ENCODE measurements at regions not wholly inside any gene's neighbourhood (a gene's known extent, or its start where the extent isn't known, plus 50 kb on each side); places are given as distances from the start of the nearest gene placed in this dataset.
A peak's percentile ranks its signal among the peaks of the same experiment; 100 is the strongest.

GRCh38 chr3:72482589-72483321 is 365.5 kb downstream of the SHQ1 start:
- peaks cover 25% of the 10 kb centered on the region for H3K4me1 Mint-ChIP-seq (ENCODE audit: insufficient read depth, unreplicated experiment)

GRCh38 chr3:72481542-72481941 is 366.7 kb downstream of the SHQ1 start:
- POLR2A ChIA-PET = no interaction called here
- Mint-ChIP-seq H3K4me3 (ENCODE audit: unreplicated experiment) (no peak overlapping the region), H3K4me1 (ENCODE audit: insufficient read depth, unreplicated experiment) (peaks cover 14% of the 10 kb centered on the region), H3K27me3 (ENCODE audit: insufficient read depth, unreplicated experiment) (no peaks in the 10 kb centered on the region), H3K27ac (ENCODE audit: low read depth, unreplicated experiment) (no peak overlapping the region), H3K36me3 (ENCODE audit: insufficient read depth, unreplicated experiment) (no peaks in the 10 kb centered on the region), H3K9me3 (ENCODE audit: unreplicated experiment) (no peaks in the 10 kb centered on the region)
- DNase-seq (ENCODE audit: unreplicated experiment) = no peak
- intact Hi-C loops (cut with micrococcal nuclease) = no loop called here
- CTCF ChIA-PET = no interaction called here
- TF ChIP-seq CTCF (IDR thresholded peaks at IDR 0.05; ENCODE audit: unreplicated experiment) = no peak
- BruUV-seq (replicated peaks) = no TSS peak

More at GRCh38 chr3:72482589-72483321, 365.5 kb downstream of the SHQ1 start:
- POLR2A ChIA-PET = interaction anchor here (0.7 to 2.2 kb wide), 6 partner anchors 10 to 528 kb away, joined by 3 to 9 read pairs (median 4); no protein-coding TSS in a partner anchor
- no peaks in the 10 kb centered on the region for H3K27me3 Mint-ChIP-seq (ENCODE audit: insufficient read depth, unreplicated experiment)
- intact Hi-C loops (cut with micrococcal nuclease) = no loop called here
- H3K9me3 Mint-ChIP-seq (ENCODE audit: unreplicated experiment) = no peaks in the 10 kb centered on the region
- peak; percentile 87 for DNase-seq (ENCODE audit: unreplicated experiment)
- CTCF ChIA-PET = interaction anchor here (0.6 to 0.7 kb wide), 8 partner anchors 17 to 555 kb away, joined by 3 to 5 read pairs (median 3); no protein-coding TSS in a partner anchor
- no peak for TF ChIP-seq CTCF (IDR thresholded peaks at IDR 0.05; ENCODE audit: unreplicated experiment)
- BruUV-seq (replicated peaks) = no TSS peak
- peak overlapping the region; percentile 58 for H3K4me3 Mint-ChIP-seq (ENCODE audit: unreplicated experiment)
- no peaks in the 10 kb centered on the region for H3K36me3 Mint-ChIP-seq (ENCODE audit: insufficient read depth, unreplicated experiment)
- H3K27ac Mint-ChIP-seq (ENCODE audit: low read depth, unreplicated experiment) = peak overlapping the region; percentile 82

- Mint-ChIP-seq H3K27me3 (ENCODE audit: insufficient read depth, unreplicated experiment) (no peaks in the 10 kb centered on the region), H3K9me3 (ENCODE audit: unreplicated experiment) (no peaks in the 10 kb centered on the region), H3K4me3 (ENCODE audit: unreplicated experiment) (no peak overlapping the region), H3K4me1 (ENCODE audit: insufficient read depth, unreplicated experiment) (peaks cover 10% of the 10 kb centered on the region), H3K36me3 (ENCODE audit: insufficient read depth, unreplicated experiment) (no peaks in the 10 kb centered on the region), H3K27ac (ENCODE audit: low read depth, unreplicated experiment) (no peak overlapping the region)
- no peak for DNase-seq (ENCODE audit: unreplicated experiment)
- no TSS peak for BruUV-seq (replicated peaks)
- ChIA-PET POLR2A (no interaction called here), CTCF (no interaction called here)
- intact Hi-C loops (cut with micrococcal nuclease) = no loop called here
- no peak for TF ChIP-seq CTCF (IDR thresholded peaks at IDR 0.05; ENCODE audit: unreplicated experiment)
These were observed 367.9 kb downstream of the SHQ1 start for GRCh38 chr3:72480366-72480765.

GRCh38 chr3:72479651-72480215 is 368.5 kb downstream of the SHQ1 start:
- Mint-ChIP-seq H3K27ac (ENCODE audit: low read depth, unreplicated experiment) (no peak overlapping the region), H3K27me3 (ENCODE audit: insufficient read depth, unreplicated experiment) (no peaks in the 10 kb centered on the region), H3K4me1 (ENCODE audit: insufficient read depth, unreplicated experiment) (peaks cover 7% of the 10 kb centered on the region), H3K9me3 (ENCODE audit: unreplicated experiment) (no peaks in the 10 kb centered on the region), H3K36me3 (ENCODE audit: insufficient read depth, unreplicated experiment) (no peaks in the 10 kb centered on the region), H3K4me3 (ENCODE audit: unreplicated experiment) (no peak overlapping the region)
- no TSS peak for BruUV-seq (replicated peaks)
- POLR2A ChIA-PET = no interaction called here
- TF ChIP-seq CTCF (IDR thresholded peaks at IDR 0.05; ENCODE audit: unreplicated experiment) = no peak
- intact Hi-C loops (cut with micrococcal nuclease) = no loop called here
- CTCF ChIA-PET = interaction anchor here (0.6 kb wide), 1 partner anchor 335 kb away, joined by 3 read pairs; no protein-coding TSS in a partner anchor
- DNase-seq (ENCODE audit: unreplicated experiment) = no peak

All from MCF 10A (cell line).